DMS79 (cell line): ENCODE measurements at regions not wholly inside any gene's neighbourhood (a gene's known extent, or its start where the extent isn't known, plus 50 kb on each side); places are given as distances from the start of the nearest gene placed in this dataset.
"Not testable (repeated sequence)": the region's sequence is repeated elsewhere in the genome, so short reads cannot be mapped to it uniquely, and the experiment has no call there.

ENCODE experiments used
- DNase-seq: peaks from one replicate; lab custom pipeline; 2025; lab: John Stamatoyannopoulos, UW

GRCh38 chr5:112472614-112473013, 53.5 kb upstream of the EPB41L4A start:
- DNase-seq, result no peak

DNA sequence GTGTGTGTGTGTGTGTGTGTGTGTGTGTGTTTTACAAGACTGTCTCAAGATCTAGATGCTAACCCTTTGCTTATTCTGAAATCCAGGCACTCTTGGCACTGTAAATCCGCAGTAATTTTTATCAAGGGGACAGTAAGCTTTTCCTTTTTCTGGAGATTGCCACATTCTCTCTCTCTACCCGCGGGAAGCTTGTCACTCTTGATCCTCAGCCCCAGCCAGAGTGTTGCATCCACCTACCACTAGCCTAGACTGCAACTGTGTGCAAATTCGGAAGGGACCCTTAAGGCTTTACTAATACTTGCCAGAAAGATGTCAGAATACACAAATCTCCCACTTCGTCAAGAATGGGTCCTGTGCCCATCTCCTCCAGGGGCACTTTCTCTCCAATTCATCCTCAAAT, 54.9 kb upstream of the EPB41L4A start:
- no peak for DNase-seq

- DNase-seq, result no peak
Measured at GRCh38 chr5:112475747-112476365, 56.8 kb upstream of the EPB41L4A start.

DNA sequence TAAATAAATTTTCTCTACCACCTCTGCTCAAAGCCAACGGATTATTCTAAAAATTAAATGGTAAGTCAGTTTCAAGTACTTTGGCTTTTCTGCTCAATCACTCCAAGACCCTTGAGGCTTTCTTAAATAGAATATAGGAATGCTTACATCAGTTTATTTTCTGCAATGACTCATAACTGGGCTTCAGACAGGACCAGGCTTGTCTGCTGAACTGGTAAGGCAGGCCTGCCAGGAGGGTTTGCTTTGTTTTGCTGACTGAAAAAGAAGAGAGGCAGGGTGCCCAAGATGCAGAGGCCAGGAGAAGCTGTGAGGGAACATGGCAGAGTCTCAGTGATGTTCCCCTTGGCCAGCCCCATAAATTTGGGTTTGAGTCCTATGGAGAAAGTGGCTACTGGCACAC, 60.3 kb upstream of the EPB41L4A start:
- DNase-seq, result peak; percentile 81

GRCh38 chr5:112480501-112480900, 61.4 kb upstream of the EPB41L4A start:
- DNase-seq, result no peak

GRCh38 chr5:112483704-112484103, 64.6 kb upstream of the EPB41L4A start:
- no peak for DNase-seq

GRCh38 chr5:112485934-112486355, 66.9 kb upstream of the EPB41L4A start:
- no peak for DNase-seq

GRCh38 chr5:112491257-112491656, 72.2 kb upstream of the EPB41L4A start:
- no peak for DNase-seq

- no peak for DNase-seq
Measured at GRCh38 chr5:112492291-112492690, 73.2 kb upstream of the EPB41L4A start.

- not testable (repeated sequence) for DNase-seq
Measured at GRCh38 chr5:112503749-112504501, 84.8 kb upstream of the EPB41L4A start.

GRCh38 chr5:112509097-112509496, 90.0 kb upstream of the EPB41L4A start:
- DNase-seq, result not testable (repeated sequence)

DNA sequence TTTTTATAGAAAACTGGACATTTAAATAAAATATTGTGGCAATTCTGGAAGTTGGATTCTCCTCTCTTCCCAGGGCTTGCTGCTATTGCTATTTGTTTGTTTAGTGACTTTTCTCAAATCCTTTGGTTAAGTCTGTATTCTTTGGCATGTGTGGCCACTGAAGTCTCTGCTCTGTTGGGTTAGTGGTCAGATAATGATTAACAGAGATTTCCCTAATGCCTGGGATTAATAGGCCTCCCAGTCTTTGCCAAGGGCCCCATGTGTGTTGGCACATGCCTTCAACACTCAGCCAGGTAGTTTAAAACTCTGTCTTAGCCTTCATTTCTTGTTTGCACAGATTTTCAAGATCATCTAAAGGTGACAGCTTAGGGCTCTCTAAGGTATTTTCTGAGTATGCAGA, 92.8 kb upstream of the EPB41L4A start:
- DNase-seq, result no peak

GRCh38 chr5:112512901-112513300, 93.8 kb upstream of the EPB41L4A start:
- DNase-seq, result no peak

GRCh38 chr5:112514111-112514510, 95.0 kb upstream of the EPB41L4A start:
- DNase-seq, result no peak

- DNase-seq, result not testable (repeated sequence)
Measured at GRCh38 chr5:112520474-112520873, 101.4 kb upstream of the EPB41L4A start.

DNA sequence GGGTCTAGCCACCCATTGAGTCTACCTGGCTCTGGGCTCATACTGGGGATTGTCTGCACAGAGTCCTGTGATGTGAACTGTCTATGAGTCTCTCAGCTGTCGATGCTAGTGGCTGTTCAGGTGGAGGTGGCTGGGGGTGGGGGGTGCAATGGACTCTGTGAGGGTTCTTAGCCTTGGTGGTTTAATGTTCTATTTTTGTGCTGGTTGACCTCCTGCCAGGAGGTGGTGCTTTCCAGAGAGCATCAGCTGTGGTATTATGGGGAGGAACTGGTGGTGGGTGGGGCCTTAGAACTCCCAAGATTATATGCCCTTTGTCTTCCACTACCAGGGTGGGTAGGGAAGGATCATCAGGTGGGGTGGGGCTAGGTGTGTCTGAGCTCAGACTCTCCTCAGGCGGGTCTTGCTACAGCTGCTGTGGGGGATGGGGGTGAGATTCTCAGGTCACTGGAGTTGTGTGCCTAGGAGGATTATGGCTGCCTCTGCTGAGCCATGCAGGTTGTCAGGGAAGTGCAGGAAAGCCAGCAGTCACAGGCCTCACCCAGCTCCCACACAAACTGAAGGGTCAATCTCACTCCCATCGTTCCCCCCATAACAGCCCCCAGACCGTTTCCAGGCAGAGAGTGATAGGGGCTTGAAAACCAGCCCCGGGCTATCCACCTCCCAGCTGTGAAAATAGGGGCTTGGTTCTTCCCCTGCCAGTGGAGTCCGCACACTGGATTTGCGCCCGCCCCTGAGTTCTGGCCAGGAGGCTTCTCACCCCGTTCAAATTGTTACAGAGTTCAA, 104.0 kb upstream of the EPB41L4A start:
- not testable (repeated sequence) for DNase-seq

DNA sequence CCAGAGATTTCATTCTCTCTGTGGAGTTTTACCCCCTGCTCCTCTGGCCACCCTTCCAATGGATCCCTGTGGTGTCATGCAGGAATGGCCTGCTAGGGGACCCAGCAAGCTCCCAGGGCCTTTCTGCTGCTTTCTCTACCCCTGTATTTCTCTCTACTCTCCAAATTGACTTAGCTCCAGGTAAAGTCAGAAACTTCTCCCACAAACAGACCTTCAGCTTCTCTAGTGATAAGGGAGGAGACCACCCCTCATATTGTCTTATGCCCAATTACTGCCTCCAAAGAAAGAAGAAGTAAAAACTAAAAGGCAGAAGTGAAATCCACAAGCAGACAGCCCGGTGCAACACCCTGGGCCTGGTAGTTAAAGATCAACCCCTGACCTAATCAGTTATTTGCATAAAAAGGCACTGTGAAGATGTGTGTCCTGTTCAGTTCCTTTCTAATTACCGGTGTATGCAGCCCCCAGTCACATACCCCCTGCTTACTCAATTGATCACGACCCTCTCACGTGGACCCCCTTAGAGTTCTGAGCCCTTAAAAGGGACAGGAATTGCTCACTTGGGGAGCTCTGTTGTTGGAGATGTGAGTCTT, 104.7 kb upstream of the EPB41L4A start:
- DNase-seq, result not testable (repeated sequence)

- no peak for DNase-seq
Measured at GRCh38 chr5:112525217-112525616, 106.1 kb upstream of the EPB41L4A start.

- DNase-seq, result no peak
Measured at GRCh38 chr5:112528928-112529327, 109.9 kb upstream of the EPB41L4A start.

DNA sequence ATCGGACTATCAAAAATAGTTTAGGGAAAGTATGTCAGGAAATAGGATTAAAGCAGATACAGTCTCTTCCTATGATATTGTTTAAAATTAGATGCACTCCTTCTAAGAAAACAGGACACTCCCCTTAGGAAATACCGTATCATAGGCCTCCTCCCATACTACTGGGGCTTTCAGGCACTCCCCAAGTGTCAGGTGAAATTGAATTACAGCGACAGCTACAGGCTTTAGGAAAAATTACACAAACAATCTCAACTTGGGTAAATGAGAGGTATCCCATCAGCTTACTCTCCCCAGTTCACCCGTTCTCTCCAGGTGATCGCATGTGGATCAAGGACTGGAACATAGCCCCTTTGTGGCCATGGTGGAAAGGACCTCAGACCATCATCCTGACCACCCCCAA, 110.4 kb upstream of the EPB41L4A start:
- no peak for DNase-seq

DNA sequence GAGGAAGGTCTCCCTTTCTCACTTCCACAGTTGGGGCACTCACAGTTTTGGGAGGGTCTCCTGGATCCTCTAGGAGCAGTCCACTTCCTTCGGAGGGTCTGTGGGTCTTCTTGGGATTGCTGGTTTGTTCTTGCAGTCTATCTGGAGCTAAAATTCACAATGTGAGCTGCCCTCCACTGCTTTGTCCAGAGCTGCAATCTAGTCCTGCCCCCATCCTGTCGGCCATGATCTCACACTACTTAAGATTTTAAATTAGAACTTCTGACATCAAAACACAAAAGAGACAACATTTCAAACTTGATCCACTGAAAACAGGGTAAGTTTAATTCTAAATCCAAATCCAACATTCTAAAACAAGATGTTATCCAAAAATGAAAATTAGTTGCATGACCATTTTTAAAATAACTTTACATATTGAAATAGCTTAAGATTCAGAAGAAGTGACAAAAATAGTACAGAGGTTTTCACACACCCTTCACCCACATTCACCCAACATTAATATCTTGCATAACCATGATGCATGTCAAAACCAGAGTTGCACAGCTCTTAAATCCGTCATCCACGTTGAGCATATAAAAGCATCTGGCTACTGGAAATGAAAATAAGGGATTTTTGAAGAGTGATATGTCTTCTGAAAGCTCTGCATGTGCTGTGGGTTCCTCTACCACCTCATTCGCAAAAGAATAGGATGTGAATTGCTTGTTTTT, 113.7 kb upstream of the EPB41L4A start:
- DNase-seq, result no peak

GRCh38 chr5:112533362-112533761, 114.3 kb upstream of the EPB41L4A start:
- no peak for DNase-seq
